ENCODE measurements at regions not wholly inside any gene's neighbourhood (a gene's known extent, or its start where the extent isn't known, plus 50 kb on each side); places are given as distances from the start of the nearest gene placed in this dataset.

- no peaks in the 10 kb centered on the region for H3K36me3 ChIP-seq (ENCODE audit: control insufficient read depth in 4 of 4, insufficient read depth in 3 of 4, low read depth in 1 of 4, low read length in 3 of 4)
- H3K27me3 ChIP-seq (ENCODE audit: control insufficient read depth in 4 of 4, insufficient read depth in 4 of 4, low read length in 3 of 4), result no peaks in the 10 kb centered on the region
- H3K27ac ChIP-seq (ENCODE audit: low read depth in 1 of 2, low read length in 2 of 2), result no peak overlapping the region
- no peak for DNase-seq (ENCODE audit: low spot score)
- H3K4me3 ChIP-seq (ENCODE audit: low read depth in 1 of 3, low read length in 3 of 3), result no peak overlapping the region
- H3K9me3 ChIP-seq (ENCODE audit: control insufficient read depth in 4 of 4, low read length in 3 of 4), result peaks cover 0 to 4% (median 2%) of the 10 kb centered on the region in 4 donors
- H3K4me1 ChIP-seq (ENCODE audit: control insufficient read depth in 4 of 4, insufficient read depth in 4 of 4, low read length in 3 of 4), result no peaks in the 10 kb centered on the region
- TF ChIP-seq CTCF (IDR thresholded peaks at IDR 0.05; ENCODE audit: low read depth, low read length, missing input control) (no peak), JUND (IDR thresholded peaks at IDR 0.05) (no peak), ZBTB33 (IDR thresholded peaks at IDR 0.05) (no peak), SP1 (IDR thresholded peaks at IDR 0.05) (no peak), RXRA (IDR thresholded peaks at IDR 0.05) (no peak), EGR1 (IDR thresholded peaks at IDR 0.05; ENCODE audit: low read depth in 2 of 2) (no peak), ATF3 (IDR thresholded peaks at IDR 0.05) (no peak), RAD21 (IDR thresholded peaks at IDR 0.05) (no peak)
- TF ChIP-seq, protein P1, sequence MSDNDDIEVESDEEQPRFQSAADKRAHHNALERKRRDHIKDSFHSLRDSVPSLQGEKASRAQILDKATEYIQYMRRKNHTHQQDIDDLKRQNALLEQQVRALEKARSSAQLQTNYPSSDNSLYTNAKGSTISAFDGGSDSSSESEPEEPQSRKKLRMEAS (IDR thresholded peaks at IDR 0.05), result no peak
- TF ChIP-seq, protein P2, sequence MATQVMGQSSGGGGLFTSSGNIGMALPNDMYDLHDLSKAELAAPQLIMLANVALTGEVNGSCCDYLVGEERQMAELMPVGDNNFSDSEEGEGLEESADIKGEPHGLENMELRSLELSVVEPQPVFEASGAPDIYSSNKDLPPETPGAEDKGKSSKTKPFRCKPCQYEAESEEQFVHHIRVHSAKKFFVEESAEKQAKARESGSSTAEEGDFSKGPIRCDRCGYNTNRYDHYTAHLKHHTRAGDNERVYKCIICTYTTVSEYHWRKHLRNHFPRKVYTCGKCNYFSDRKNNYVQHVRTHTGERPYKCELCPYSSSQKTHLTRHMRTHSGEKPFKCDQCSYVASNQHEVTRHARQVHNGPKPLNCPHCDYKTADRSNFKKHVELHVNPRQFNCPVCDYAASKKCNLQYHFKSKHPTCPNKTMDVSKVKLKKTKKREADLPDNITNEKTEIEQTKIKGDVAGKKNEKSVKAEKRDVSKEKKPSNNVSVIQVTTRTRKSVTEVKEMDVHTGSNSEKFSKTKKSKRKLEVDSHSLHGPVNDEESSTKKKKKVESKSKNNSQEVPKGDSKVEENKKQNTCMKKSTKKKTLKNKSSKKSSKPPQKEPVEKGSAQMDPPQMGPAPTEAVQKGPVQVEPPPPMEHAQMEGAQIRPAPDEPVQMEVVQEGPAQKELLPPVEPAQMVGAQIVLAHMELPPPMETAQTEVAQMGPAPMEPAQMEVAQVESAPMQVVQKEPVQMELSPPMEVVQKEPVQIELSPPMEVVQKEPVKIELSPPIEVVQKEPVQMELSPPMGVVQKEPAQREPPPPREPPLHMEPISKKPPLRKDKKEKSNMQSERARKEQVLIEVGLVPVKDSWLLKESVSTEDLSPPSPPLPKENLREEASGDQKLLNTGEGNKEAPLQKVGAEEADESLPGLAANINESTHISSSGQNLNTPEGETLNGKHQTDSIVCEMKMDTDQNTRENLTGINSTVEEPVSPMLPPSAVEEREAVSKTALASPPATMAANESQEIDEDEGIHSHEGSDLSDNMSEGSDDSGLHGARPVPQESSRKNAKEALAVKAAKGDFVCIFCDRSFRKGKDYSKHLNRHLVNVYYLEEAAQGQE (IDR thresholded peaks at IDR 0.05), result no peak
- H3K9ac ChIP-seq (ENCODE audit: low read depth in 1 of 2, low read length in 2 of 2), result no peak overlapping the region
Measured at GRCh38 chr13:47066226-47066625, 169.4 kb upstream of the HTR2A start.

DNA sequence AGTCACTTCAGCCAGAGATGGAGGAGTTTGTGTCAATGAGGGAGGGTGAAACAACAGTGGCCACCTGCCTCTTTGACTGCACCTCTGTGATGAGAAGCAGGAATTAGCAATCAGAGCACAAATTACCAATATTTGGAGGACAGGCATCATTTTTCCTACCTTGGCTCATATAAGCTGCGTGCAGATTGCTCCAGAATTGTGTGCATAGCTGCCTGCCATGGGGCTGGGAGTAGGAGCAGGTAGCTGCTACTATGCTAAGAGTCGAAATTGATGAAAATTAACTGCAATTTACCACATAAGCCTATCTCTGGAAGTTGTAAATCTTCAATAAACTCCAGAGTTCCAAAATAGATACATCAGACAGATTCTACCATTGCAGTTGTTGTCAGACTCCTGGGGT is 167.5 kb upstream of the HTR2A start:
- DNase-seq (ENCODE audit: low spot score), result no peak
- Histone ChIP-seq H3K27ac (ENCODE audit: low read depth in 1 of 2, low read length in 2 of 2) (no peak overlapping the region), H3K4me1 (ENCODE audit: control insufficient read depth in 4 of 4, insufficient read depth in 4 of 4, low read length in 3 of 4) (no peaks in the 10 kb centered on the region), H3K9me3 (ENCODE audit: control insufficient read depth in 4 of 4, low read length in 3 of 4) (peaks cover 0 to 6% (median 4%) of the 10 kb centered on the region in 4 donors), H3K9ac (ENCODE audit: low read depth in 1 of 2, low read length in 2 of 2) (no peak overlapping the region), H3K4me3 (ENCODE audit: low read depth in 1 of 3, low read length in 3 of 3) (no peak overlapping the region), H3K36me3 (ENCODE audit: control insufficient read depth in 4 of 4, insufficient read depth in 3 of 4, low read depth in 1 of 4, low read length in 3 of 4) (no peaks in the 10 kb centered on the region), H3K27me3 (ENCODE audit: control insufficient read depth in 4 of 4, insufficient read depth in 4 of 4, low read length in 3 of 4) (no peaks in the 10 kb centered on the region)
- WGBS, result 65% methylated on average over 2 of the region's 2 CpGs
- no peak for TF ChIP-seq FOXA2 (IDR thresholded peaks at IDR 0.05)
- TF ChIP-seq ATF3 (IDR thresholded peaks at IDR 0.05), result no peak
- TF ChIP-seq, protein P2 (IDR thresholded peaks at IDR 0.05), result no peak
- TF ChIP-seq EGR1 (IDR thresholded peaks at IDR 0.05; ENCODE audit: low read depth in 2 of 2), result no peak
- no peak for TF ChIP-seq ZBTB33 (IDR thresholded peaks at IDR 0.05)
- no peak for TF ChIP-seq NR2F2 (IDR thresholded peaks at IDR 0.05)
